ENCODE measurements at regions not wholly inside any gene's neighbourhood (a gene's known extent, or its start where the extent isn't known, plus 50 kb on each side); places are given as distances from the start of the nearest gene placed in this dataset.

GRCh38 chr6:141309295-141309694, 823.4 kb upstream of the GJE1 start:
- Histone ChIP-seq H3K27me3 (replicated peaks; ENCODE audit: control insufficient read depth, insufficient read depth, low read length, poor library complexity, severe bottlenecking) (no peaks in the 10 kb centered on the region), H3K9me3 (ENCODE audit: control insufficient read depth, low read length) (no peaks in the 10 kb centered on the region), H3K36me3 (ENCODE audit: control insufficient read depth, insufficient read depth, low read length) (no peaks in the 10 kb centered on the region), H3K4me3 (ENCODE audit: insufficient read depth, low read depth, low read length, poor library complexity, severe bottlenecking) (no peak overlapping the region), H3K4me1 (ENCODE audit: control insufficient read depth, insufficient read depth, low read length, poor library complexity, severe bottlenecking) (no peaks in the 10 kb centered on the region), H3K27ac (ENCODE audit: insufficient read depth, low read length, poor library complexity, severe bottlenecking) (no peak overlapping the region)
- DNase-seq = no peak

- Histone ChIP-seq H3K4me3 (ENCODE audit: insufficient read depth, low read depth, low read length, poor library complexity, severe bottlenecking) (no peak overlapping the region), H3K27ac (ENCODE audit: insufficient read depth, low read length, poor library complexity, severe bottlenecking) (no peak overlapping the region), H3K4me1 (ENCODE audit: control insufficient read depth, insufficient read depth, low read length, poor library complexity, severe bottlenecking) (no peaks in the 10 kb centered on the region), H3K27me3 (replicated peaks; ENCODE audit: control insufficient read depth, insufficient read depth, low read length, poor library complexity, severe bottlenecking) (no peaks in the 10 kb centered on the region), H3K9me3 (ENCODE audit: control insufficient read depth, low read length) (no peaks in the 10 kb centered on the region), H3K36me3 (ENCODE audit: control insufficient read depth, insufficient read depth, low read length) (no peaks in the 10 kb centered on the region)
- no peak for DNase-seq
These were observed 825.3 kb upstream of the GJE1 start for GRCh38 chr6:141307309-141307998.

- Histone ChIP-seq H3K27ac (ENCODE audit: insufficient read depth, low read length, poor library complexity, severe bottlenecking) (no peak overlapping the region), H3K4me1 (ENCODE audit: control insufficient read depth, insufficient read depth, low read length, poor library complexity, severe bottlenecking) (no peaks in the 10 kb centered on the region), H3K4me3 (ENCODE audit: insufficient read depth, low read depth, low read length, poor library complexity, severe bottlenecking) (no peak overlapping the region), H3K27me3 (replicated peaks; ENCODE audit: control insufficient read depth, insufficient read depth, low read length, poor library complexity, severe bottlenecking) (no peaks in the 10 kb centered on the region), H3K36me3 (ENCODE audit: control insufficient read depth, insufficient read depth, low read length) (no peaks in the 10 kb centered on the region), H3K9me3 (ENCODE audit: control insufficient read depth, low read length) (no peaks in the 10 kb centered on the region)
- DNase-seq = no peak
These were observed 828.8 kb upstream of the GJE1 start for GRCh38 chr6:141303907-141304306.

- no peak for DNase-seq
- H3K4me3 ChIP-seq (ENCODE audit: insufficient read depth, low read depth, low read length, poor library complexity, severe bottlenecking) = no peak overlapping the region
- no peaks in the 10 kb centered on the region for H3K9me3 ChIP-seq (ENCODE audit: control insufficient read depth, low read length)
- H3K36me3 ChIP-seq (ENCODE audit: control insufficient read depth, insufficient read depth, low read length) = no peaks in the 10 kb centered on the region
- no peaks in the 10 kb centered on the region for H3K27me3 ChIP-seq (replicated peaks; ENCODE audit: control insufficient read depth, insufficient read depth, low read length, poor library complexity, severe bottlenecking)
- no peak overlapping the region for H3K27ac ChIP-seq (ENCODE audit: insufficient read depth, low read length, poor library complexity, severe bottlenecking)
- no peaks in the 10 kb centered on the region for H3K4me1 ChIP-seq (ENCODE audit: control insufficient read depth, insufficient read depth, low read length, poor library complexity, severe bottlenecking)
These were observed 830.9 kb upstream of the GJE1 start for GRCh38 chr6:141301779-141302178.

- H3K27ac ChIP-seq (ENCODE audit: insufficient read depth, low read length, poor library complexity, severe bottlenecking) = no peak overlapping the region
- no peaks in the 10 kb centered on the region for H3K4me1 ChIP-seq (ENCODE audit: control insufficient read depth, insufficient read depth, low read length, poor library complexity, severe bottlenecking)
- H3K36me3 ChIP-seq (ENCODE audit: control insufficient read depth, insufficient read depth, low read length) = no peaks in the 10 kb centered on the region
- no peaks in the 10 kb centered on the region for H3K27me3 ChIP-seq (replicated peaks; ENCODE audit: control insufficient read depth, insufficient read depth, low read length, poor library complexity, severe bottlenecking)
- no peaks in the 10 kb centered on the region for H3K9me3 ChIP-seq (ENCODE audit: control insufficient read depth, low read length)
- no peak overlapping the region for H3K4me3 ChIP-seq (ENCODE audit: insufficient read depth, low read depth, low read length, poor library complexity, severe bottlenecking)
- DNase-seq = no peak
These were observed 841.6 kb upstream of the GJE1 start for GRCh38 chr6:141290941-141291721.

GRCh38 chr6:141288947-141289346, 843.8 kb upstream of the GJE1 start:
- H3K27me3 ChIP-seq (replicated peaks; ENCODE audit: control insufficient read depth, insufficient read depth, low read length, poor library complexity, severe bottlenecking) = no peaks in the 10 kb centered on the region
- no peaks in the 10 kb centered on the region for H3K9me3 ChIP-seq (ENCODE audit: control insufficient read depth, low read length)
- no peaks in the 10 kb centered on the region for H3K36me3 ChIP-seq (ENCODE audit: control insufficient read depth, insufficient read depth, low read length)

GRCh38 chr6:141282263-141282662, 850.5 kb upstream of the GJE1 start:
- no peaks in the 10 kb centered on the region for H3K9me3 ChIP-seq (ENCODE audit: control insufficient read depth, low read length)
- DNase-seq = no peak
- H3K27ac ChIP-seq (ENCODE audit: insufficient read depth, low read length, poor library complexity, severe bottlenecking) = no peak overlapping the region
- no peaks in the 10 kb centered on the region for H3K36me3 ChIP-seq (ENCODE audit: control insufficient read depth, insufficient read depth, low read length)
- H3K4me1 ChIP-seq (ENCODE audit: control insufficient read depth, insufficient read depth, low read length, poor library complexity, severe bottlenecking) = no peaks in the 10 kb centered on the region
- H3K27me3 ChIP-seq (replicated peaks; ENCODE audit: control insufficient read depth, insufficient read depth, low read length, poor library complexity, severe bottlenecking) = no peaks in the 10 kb centered on the region
- H3K4me3 ChIP-seq (ENCODE audit: insufficient read depth, low read depth, low read length, poor library complexity, severe bottlenecking) = no peak overlapping the region

More at GRCh38 chr6:141288947-141289346, 843.8 kb upstream of the GJE1 start:
- Histone ChIP-seq H3K27ac (ENCODE audit: insufficient read depth, low read length, poor library complexity, severe bottlenecking) (no peak overlapping the region), H3K4me1 (ENCODE audit: control insufficient read depth, insufficient read depth, low read length, poor library complexity, severe bottlenecking) (no peaks in the 10 kb centered on the region), H3K4me3 (ENCODE audit: insufficient read depth, low read depth, low read length, poor library complexity, severe bottlenecking) (no peak overlapping the region)
- DNase-seq = no peak

- no peak overlapping the region for H3K4me3 ChIP-seq (ENCODE audit: insufficient read depth, low read depth, low read length, poor library complexity, severe bottlenecking)
- H3K36me3 ChIP-seq (ENCODE audit: control insufficient read depth, insufficient read depth, low read length) = no peaks in the 10 kb centered on the region
- no peaks in the 10 kb centered on the region for H3K9me3 ChIP-seq (ENCODE audit: control insufficient read depth, low read length)
- no peaks in the 10 kb centered on the region for H3K27me3 ChIP-seq (replicated peaks; ENCODE audit: control insufficient read depth, insufficient read depth, low read length, poor library complexity, severe bottlenecking)
- DNase-seq = no peak
- no peaks in the 10 kb centered on the region for H3K4me1 ChIP-seq (ENCODE audit: control insufficient read depth, insufficient read depth, low read length, poor library complexity, severe bottlenecking)
- no peak overlapping the region for H3K27ac ChIP-seq (ENCODE audit: insufficient read depth, low read length, poor library complexity, severe bottlenecking)
These were observed 863.0 kb upstream of the GJE1 start for GRCh38 chr6:141269684-141270083.

GRCh38 chr6:141267420-141267819, 865.3 kb upstream of the GJE1 start:
- no peaks in the 10 kb centered on the region for H3K27me3 ChIP-seq (replicated peaks; ENCODE audit: control insufficient read depth, insufficient read depth, low read length, poor library complexity, severe bottlenecking)
- no peak for DNase-seq
- H3K27ac ChIP-seq (ENCODE audit: insufficient read depth, low read length, poor library complexity, severe bottlenecking) = no peak overlapping the region
- H3K4me3 ChIP-seq (ENCODE audit: insufficient read depth, low read depth, low read length, poor library complexity, severe bottlenecking) = no peak overlapping the region
- H3K36me3 ChIP-seq (ENCODE audit: control insufficient read depth, insufficient read depth, low read length) = no peaks in the 10 kb centered on the region
- no peaks in the 10 kb centered on the region for H3K9me3 ChIP-seq (ENCODE audit: control insufficient read depth, low read length)
- no peaks in the 10 kb centered on the region for H3K4me1 ChIP-seq (ENCODE audit: control insufficient read depth, insufficient read depth, low read length, poor library complexity, severe bottlenecking)

Measured in effector memory CD4-positive, alpha-beta T cell (primary cell).